HG02938 (cell line): ENCODE measurements at regions not wholly inside any gene's neighbourhood (a gene's known extent, or its start where the extent isn't known, plus 50 kb on each side); places are given as distances from the start of the nearest gene placed in this dataset.

ENCODE experiments used
- ATAC-seq: cut with Tn5 transposase; IDR thresholded peaks from one replicate; pipeline ENCODE4 v1.9.1; 2021; ENCODE audit warnings: mild to moderate bottlenecking, moderate library complexity; ENCODE audit not compliant: unreplicated experiment

GRCh38 chr4:134024251-134024650, 177.3 kb downstream of the PABPC4L start:
- ATAC-seq: no peak

GRCh38 chr4:134019657-134020056, 181.9 kb downstream of the PABPC4L start:
- no peak for ATAC-seq

- ATAC-seq: no peak
Observed at GRCh38 chr4:134018846-134019245, 182.7 kb downstream of the PABPC4L start.

GRCh38 chr4:134001057-134001456, 200.5 kb downstream of the PABPC4L start:
- ATAC-seq: no peak

GRCh38 chr4:133997436-133997835, 204.2 kb downstream of the PABPC4L start:
- no peak for ATAC-seq

GRCh38 chr4:133996431-133997121, 205.0 kb downstream of the PABPC4L start:
- ATAC-seq: no peak

- ATAC-seq: no peak
Observed at GRCh38 chr4:133995243-133995960, 206.2 kb downstream of the PABPC4L start.

- ATAC-seq: no peak
Observed at GRCh38 chr4:133982533-133983224, 218.9 kb downstream of the PABPC4L start.

- no peak for ATAC-seq
Observed at GRCh38 chr4:133981327-133981726, 220.3 kb downstream of the PABPC4L start.

- no peak for ATAC-seq
Observed at GRCh38 chr4:133972586-133972985, 229.0 kb downstream of the PABPC4L start.

GRCh38 chr4:133969202-133969848, 232.3 kb downstream of the PABPC4L start:
- no peak for ATAC-seq

GRCh38 chr4:133968174-133968573, 233.4 kb downstream of the PABPC4L start:
- no peak for ATAC-seq

- no peak for ATAC-seq
Observed at GRCh38 chr4:133960975-133961374, 240.6 kb downstream of the PABPC4L start.

GRCh38 chr4:133943081-133943480, 258.5 kb downstream of the PABPC4L start:
- ATAC-seq: no peak

GRCh38 chr4:133938061-133938460, 263.5 kb downstream of the PABPC4L start:
- no peak for ATAC-seq

GRCh38 chr4:133929531-133930239, 271.9 kb downstream of the PABPC4L start:
- no peak for ATAC-seq

GRCh38 chr4:133921280-133922195, 280.1 kb downstream of the PABPC4L start:
- ATAC-seq: no peak

- no peak for ATAC-seq
Observed at GRCh38 chr4:133920236-133920635, 281.4 kb downstream of the PABPC4L start.

- ATAC-seq: no peak
Observed at GRCh38 chr4:133910165-133910564, 291.4 kb downstream of the PABPC4L start.

- no peak for ATAC-seq
Observed at GRCh38 chr4:133903029-133903428, 298.6 kb downstream of the PABPC4L start.
